Fibroblast of villous mesenchyme (primary cell): ENCODE measurements at regions not wholly inside any gene's neighbourhood (a gene's known extent, or its start where the extent isn't known, plus 50 kb on each side); places are given as distances from the start of the nearest gene placed in this dataset.

ENCODE experiments used
- DNase-seq: peaks from one replicate; pipeline ENCODE4 v3.0.0-alpha.2; 2010; ENCODE audit warnings: low read depth
- H3K4me3 ChIP-seq: 2 replicates; pipeline ENCODE4 v1.5.1; 2011; ENCODE audit warnings: low read depth, mild to moderate bottlenecking, low read length
- TF ChIP-seq, protein P1 (sequence below): IDR thresholded peaks from 2 replicates; pipeline ENCODE4 v1.5.1; 2012; ENCODE audit warnings: low read depth, mild to moderate bottlenecking, low read length; ENCODE audit not compliant: insufficient read depth

DNA sequence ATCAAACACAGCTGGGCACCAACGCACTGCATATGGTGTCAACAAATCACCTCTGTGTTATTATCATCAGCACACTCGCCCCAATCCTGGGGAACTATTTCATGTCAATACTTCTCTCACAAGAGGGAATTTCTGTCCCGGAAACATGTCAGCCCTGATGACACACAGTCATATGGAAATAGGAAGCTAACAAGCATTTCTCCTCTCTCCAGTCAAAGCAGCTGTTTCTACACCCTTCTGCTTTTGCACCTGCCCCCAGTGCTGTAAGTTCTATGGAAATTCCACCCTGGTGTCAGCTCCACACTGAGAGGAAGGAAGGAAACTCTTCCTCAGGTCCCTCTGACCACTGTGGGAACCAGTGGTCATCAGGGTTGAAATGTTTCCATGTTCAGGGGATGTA lies 447.6 kb upstream of the ID2 start:
- H3K4me3 ChIP-seq = no peak overlapping the region
- TF ChIP-seq, protein P1, sequence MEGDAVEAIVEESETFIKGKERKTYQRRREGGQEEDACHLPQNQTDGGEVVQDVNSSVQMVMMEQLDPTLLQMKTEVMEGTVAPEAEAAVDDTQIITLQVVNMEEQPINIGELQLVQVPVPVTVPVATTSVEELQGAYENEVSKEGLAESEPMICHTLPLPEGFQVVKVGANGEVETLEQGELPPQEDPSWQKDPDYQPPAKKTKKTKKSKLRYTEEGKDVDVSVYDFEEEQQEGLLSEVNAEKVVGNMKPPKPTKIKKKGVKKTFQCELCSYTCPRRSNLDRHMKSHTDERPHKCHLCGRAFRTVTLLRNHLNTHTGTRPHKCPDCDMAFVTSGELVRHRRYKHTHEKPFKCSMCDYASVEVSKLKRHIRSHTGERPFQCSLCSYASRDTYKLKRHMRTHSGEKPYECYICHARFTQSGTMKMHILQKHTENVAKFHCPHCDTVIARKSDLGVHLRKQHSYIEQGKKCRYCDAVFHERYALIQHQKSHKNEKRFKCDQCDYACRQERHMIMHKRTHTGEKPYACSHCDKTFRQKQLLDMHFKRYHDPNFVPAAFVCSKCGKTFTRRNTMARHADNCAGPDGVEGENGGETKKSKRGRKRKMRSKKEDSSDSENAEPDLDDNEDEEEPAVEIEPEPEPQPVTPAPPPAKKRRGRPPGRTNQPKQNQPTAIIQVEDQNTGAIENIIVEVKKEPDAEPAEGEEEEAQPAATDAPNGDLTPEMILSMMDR = no peak
- no peak for DNase-seq

DNA sequence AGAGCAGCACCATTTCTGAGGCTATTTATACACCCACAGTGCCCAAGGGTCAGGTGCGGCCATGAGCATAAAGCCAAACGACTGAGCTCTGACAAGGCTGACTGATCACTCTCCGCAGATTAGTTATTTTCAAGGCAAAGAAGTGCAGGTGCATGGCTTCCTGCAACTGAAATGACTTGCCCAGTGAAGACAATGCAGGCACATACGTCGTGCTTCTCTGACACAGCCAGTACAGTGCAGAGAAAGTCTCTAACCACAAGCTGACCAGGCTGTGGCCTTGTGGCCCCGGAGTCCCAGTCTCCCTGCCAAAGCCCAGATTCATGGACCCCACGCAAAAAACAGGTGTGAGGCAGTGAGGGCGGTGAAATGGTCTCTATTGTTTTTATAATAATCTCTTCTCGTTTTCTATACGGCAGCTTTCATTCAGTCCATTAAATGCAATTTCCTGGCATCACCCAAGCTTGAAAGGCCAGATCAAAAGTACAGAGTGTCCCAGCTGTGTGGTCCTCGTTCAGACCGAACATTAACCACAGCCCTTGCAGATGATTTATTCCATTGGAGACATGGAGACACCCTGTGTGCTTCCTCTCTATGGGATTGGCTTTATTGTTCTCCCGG lies 447.0 kb upstream of the ID2 start:
- TF ChIP-seq, protein P1 = no peak
- DNase-seq = no peak
- H3K4me3 ChIP-seq = no peak overlapping the region

DNA sequence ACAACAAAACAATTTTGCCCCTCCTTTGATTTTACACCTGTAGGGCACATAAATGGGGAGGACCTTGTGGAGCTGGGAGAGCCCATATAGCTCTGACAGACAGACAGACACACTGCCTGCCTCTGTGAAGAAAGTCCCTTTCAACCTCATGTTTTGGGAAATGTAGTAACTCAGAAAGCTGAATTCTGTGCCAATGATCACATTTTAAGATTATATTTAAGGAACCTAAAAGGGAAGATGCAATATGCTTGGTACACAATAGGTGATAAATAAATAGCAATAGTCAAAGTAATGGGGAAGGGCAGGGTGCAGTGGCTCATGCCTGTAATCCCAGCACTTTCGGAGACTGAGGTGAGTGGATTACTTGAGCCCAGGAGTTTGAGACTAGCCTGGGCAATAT lies 446.4 kb upstream of the ID2 start:
- TF ChIP-seq, protein P1 = no peak
- H3K4me3 ChIP-seq = no peak overlapping the region
- no peak for DNase-seq

DNA sequence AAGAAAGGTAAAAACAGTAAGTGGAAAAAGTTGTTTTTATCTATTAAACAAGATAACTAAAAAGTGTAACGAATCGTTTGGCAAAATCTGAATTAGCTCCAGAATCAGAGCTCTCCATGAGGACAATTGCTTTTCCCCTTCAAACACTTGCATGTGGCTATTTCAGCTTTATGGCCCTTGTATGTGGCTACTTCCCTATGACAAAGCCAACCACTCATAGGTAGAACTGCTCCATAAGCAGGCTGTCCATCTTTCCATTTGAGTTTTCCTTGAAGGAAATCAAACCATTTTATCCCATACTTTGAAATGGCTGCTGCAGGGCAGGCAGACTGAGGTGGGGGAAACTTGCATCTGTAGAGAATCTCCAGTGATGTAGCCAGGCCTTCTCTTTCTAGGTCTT lies 445.5 kb upstream of the ID2 start:
- no peak overlapping the region for H3K4me3 ChIP-seq
- DNase-seq = no peak
- TF ChIP-seq, protein P1 = no peak

DNA sequence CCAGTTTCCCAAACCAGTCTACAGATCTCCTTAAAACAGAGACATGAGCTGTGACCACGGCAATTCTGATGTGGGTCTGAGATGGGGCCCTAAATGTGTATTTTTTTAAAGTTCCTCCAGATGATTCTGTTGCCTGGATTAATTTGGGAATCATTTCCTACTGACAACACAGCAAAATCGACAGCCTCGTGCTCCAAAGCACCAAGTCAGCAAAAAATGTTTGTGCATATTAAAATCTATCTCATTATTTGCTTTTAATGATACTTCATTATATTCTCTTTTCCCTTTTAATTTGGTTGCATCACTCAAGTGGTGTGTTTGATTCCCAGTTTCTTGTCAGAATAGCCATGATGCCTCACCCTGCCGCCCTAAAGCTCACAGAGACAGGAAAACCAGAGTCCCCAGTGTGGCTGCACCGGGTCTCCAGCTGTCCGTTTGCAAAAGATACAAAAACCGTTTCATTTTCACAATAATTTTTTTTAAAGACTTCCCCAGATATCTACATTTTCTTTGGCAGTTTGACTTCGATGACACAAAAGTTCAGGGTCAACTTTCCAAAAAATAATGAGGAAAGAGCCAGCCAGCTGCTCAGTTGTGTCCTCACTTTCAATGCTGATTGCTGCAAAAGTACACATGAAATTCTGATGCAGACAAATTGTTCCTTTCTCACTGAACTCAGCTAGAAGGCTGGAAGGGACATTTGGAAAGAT lies 443.2 kb upstream of the ID2 start:
- no peak overlapping the region for H3K4me3 ChIP-seq
- DNase-seq = no peak
- TF ChIP-seq, protein P1 = no peak

DNA sequence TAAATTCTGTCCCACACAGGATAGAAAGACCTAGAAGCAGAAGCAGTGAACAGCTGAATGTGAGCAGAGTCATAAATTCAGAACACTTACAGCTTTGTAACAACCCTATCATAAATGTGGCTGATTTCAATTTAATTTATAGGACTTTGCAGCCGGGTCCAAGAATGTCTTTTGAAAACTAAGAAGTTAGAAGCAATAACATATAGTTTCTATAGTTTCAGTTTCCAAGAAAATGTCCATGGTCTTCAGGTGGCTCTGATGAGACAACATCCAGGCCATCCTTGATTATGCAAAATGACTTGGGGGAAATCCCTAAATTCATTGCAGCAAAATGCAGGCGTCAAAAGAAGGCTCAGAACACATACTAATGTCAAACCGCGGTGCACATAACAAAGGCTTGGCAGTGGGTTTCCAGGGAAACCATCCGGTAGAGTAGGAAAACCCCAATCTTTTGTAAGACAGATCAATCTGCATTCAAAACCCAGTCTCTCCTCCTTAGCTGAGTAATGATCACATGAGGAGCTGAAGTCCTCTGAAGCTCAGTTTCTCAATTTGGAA lies 442.2 kb upstream of the ID2 start:
- no peak for DNase-seq
- no peak overlapping the region for H3K4me3 ChIP-seq
- TF ChIP-seq, protein P1 = no peak
